ENCODE measurements at regions not wholly inside any gene's neighbourhood (a gene's known extent, or its start where the extent isn't known, plus 50 kb on each side); places are given as distances from the start of the nearest gene placed in this dataset.

GRCh38 chr5:165423697-165424299 is 1918.4 kb downstream of the MAT2B start:
- H3K4me3 Mint-ChIP-seq: no peak overlapping the region
- ATAC-seq (no peak), DNase-seq (no peak)
- H3K9me3 Mint-ChIP-seq: peaks cover 0 to 17% (median 4%) of the 10 kb centered on the region in 9 donors
- no peak overlapping the region for H3K27ac Mint-ChIP-seq
- H3K4me1 Mint-ChIP-seq: no peaks in the 10 kb centered on the region
- POLR2A ChIA-PET: no interaction called here
- H3K36me3 Mint-ChIP-seq: no peaks in the 10 kb centered on the region
- H3K27me3 Mint-ChIP-seq: no peaks in the 10 kb centered on the region

GRCh38 chr5:165425594-165425993 is 1920.2 kb downstream of the MAT2B start:
- Mint-ChIP-seq H3K9me3 (peaks cover 0 to 18% (median 2%) of the 10 kb centered on the region in 9 donors), H3K27me3 (no peaks in the 10 kb centered on the region), H3K4me1 (no peaks in the 10 kb centered on the region), H3K27ac (no peak overlapping the region), H3K36me3 (no peaks in the 10 kb centered on the region), H3K4me3 (no peak overlapping the region)
- ATAC-seq: no peak
- no peak for DNase-seq
- POLR2A ChIA-PET: no interaction called here

GRCh38 chr5:165448753-165449152 is 1943.3 kb downstream of the MAT2B start:
- POLR2A ChIA-PET: no interaction called here
- peaks cover 0 to 16% (median 6%) of the 10 kb centered on the region in 9 donors for H3K9me3 Mint-ChIP-seq
- H3K27ac Mint-ChIP-seq: no peak overlapping the region
- ATAC-seq: no peak
- H3K27me3 Mint-ChIP-seq: no peaks in the 10 kb centered on the region
- no peaks in the 10 kb centered on the region for H3K36me3 Mint-ChIP-seq
- H3K4me1 Mint-ChIP-seq: no peaks in the 10 kb centered on the region
- H3K4me3 Mint-ChIP-seq: no peak overlapping the region
- no peak for DNase-seq

GRCh38 chr5:165457859-165458481 is 1952.6 kb downstream of the MAT2B start:
- POLR2A ChIA-PET: no interaction called here
- ATAC-seq (no peak), DNase-seq (no peak)

DNA sequence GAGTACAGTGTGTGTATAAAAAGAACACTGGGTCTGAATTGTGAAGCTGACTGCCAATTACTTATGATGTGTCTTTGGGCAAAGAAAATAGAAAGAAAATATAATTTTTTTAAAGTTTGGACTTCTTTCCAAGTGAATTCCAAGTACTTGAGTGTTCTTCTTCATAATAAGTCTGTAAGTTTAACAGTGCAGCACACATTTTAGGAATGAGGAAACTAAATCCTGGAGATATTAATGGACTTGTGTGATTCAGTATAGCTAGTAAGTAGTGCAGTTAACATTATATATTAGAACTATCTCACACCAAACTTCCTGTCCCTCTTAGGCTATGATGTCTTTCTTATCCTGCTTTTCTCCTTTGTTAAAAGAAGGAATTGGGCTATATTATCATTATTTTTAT is 1953.8 kb downstream of the MAT2B start:
- H3K4me1 Mint-ChIP-seq: no peaks in the 10 kb centered on the region
- POLR2A ChIA-PET: no interaction called here
- peaks cover 0 to 11% (median 0%) of the 10 kb centered on the region in 9 donors for H3K9me3 Mint-ChIP-seq
- no peaks in the 10 kb centered on the region for H3K27me3 Mint-ChIP-seq
- H3K4me3 Mint-ChIP-seq: no peak overlapping the region
- no peaks in the 10 kb centered on the region for H3K36me3 Mint-ChIP-seq
- no peak for DNase-seq
- H3K27ac Mint-ChIP-seq: no peak overlapping the region
- no peak for ATAC-seq

More at GRCh38 chr5:165457859-165458481, 1952.6 kb downstream of the MAT2B start:
- no peaks in the 10 kb centered on the region for H3K27me3 Mint-ChIP-seq
- no peaks in the 10 kb centered on the region for H3K36me3 Mint-ChIP-seq
- H3K4me1 Mint-ChIP-seq: no peaks in the 10 kb centered on the region
- H3K9me3 Mint-ChIP-seq: peaks cover 0 to 11% (median 0%) of the 10 kb centered on the region in 9 donors
- H3K27ac Mint-ChIP-seq: no peak overlapping the region
- no peak overlapping the region for H3K4me3 Mint-ChIP-seq

DNA sequence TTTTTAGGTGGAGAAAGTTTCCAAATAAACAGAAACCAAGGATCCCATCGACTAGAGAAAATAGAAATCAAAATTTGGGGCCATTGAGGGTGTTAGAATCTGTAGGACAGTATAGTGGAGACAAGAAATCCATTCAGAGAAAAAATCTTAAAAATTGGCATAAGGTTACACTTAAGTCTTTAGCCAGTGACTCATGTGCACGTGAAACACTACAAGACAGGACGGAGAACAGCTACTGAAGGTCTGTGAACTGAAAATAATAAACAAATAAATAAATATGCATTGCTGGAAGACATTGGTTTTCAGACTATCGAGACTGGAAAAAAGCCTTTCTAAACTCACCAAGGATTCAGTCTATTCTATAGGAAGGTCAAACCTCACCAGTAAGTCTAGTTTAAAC is 1955.5 kb downstream of the MAT2B start:
- H3K27ac Mint-ChIP-seq: no peak overlapping the region
- peaks cover 0 to 14% (median 5%) of the 10 kb centered on the region in 9 donors for H3K9me3 Mint-ChIP-seq
- no peaks in the 10 kb centered on the region for H3K27me3 Mint-ChIP-seq

DNA sequence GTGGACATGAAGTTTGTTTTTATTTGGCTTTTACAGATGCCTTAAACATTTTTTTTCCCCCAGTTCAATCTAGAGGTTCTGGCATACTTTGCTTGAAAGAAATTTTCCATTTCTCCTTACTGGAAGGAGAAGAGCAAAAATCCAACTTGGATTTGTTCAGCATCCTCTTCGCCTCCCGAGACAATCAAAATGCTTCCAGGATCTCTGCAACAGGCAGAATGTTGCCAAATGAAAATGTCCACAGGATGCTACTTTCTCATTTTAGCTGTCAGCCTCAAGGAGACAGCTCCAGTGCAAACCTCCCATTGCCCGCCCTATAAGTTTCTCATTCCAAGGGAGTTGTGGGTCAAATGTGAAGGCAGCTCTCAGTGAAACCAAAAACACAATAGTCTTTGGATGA is 1972.1 kb downstream of the MAT2B start:
- no peaks in the 10 kb centered on the region for H3K4me1 Mint-ChIP-seq
- DNase-seq (no peak), ATAC-seq (no peak)
- H3K4me3 Mint-ChIP-seq: no peak overlapping the region
- H3K27me3 Mint-ChIP-seq: no peaks in the 10 kb centered on the region
- no peak overlapping the region for H3K27ac Mint-ChIP-seq
- H3K36me3 Mint-ChIP-seq: no peaks in the 10 kb centered on the region
- H3K9me3 Mint-ChIP-seq: peaks cover 0 to 11% (median 0%) of the 10 kb centered on the region in 9 donors
- POLR2A ChIA-PET: no interaction called here

More for the DNA sequence above, 1955.5 kb downstream of the MAT2B start:
- ATAC-seq (no peak), DNase-seq (no peak)
- no peak overlapping the region for H3K4me3 Mint-ChIP-seq
- no peaks in the 10 kb centered on the region for H3K4me1 Mint-ChIP-seq
- H3K36me3 Mint-ChIP-seq: no peaks in the 10 kb centered on the region
- POLR2A ChIA-PET: no interaction called here

DNA sequence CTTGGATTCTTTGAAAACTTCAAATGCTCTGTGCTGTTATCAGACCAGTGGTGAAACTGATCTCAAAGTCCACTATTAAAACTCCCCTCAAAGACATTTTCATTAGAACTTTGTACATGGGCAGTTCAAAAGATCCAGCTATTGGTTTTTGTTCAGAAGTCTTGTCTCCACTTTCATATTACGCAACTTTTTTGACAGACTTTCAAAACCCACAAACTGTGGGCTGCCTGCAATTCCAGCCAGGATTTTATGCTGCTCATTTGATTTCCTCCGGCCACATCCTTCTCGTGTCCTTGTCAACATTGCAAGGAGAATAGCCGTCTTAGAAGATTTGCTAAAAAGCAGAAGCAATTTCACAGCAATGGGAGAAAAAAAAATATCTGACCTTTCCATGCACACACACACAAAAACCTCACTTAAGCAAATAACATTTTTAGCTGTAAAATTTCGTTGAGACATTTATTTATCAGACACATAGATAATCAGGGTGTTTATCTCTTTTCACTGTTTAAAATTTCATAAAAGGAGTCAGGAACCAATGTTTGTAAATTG is 1990.5 kb downstream of the MAT2B start:
- DNase-seq (no peak), ATAC-seq (no peak)
- peaks cover 0 to 14% (median 5%) of the 10 kb centered on the region in 9 donors for H3K9me3 Mint-ChIP-seq
- no peak overlapping the region for H3K27ac Mint-ChIP-seq
- no peak overlapping the region for H3K4me3 Mint-ChIP-seq
- no peaks in the 10 kb centered on the region for H3K4me1 Mint-ChIP-seq
- POLR2A ChIA-PET: no interaction called here
- H3K27me3 Mint-ChIP-seq: no peaks in the 10 kb centered on the region
- no peaks in the 10 kb centered on the region for H3K36me3 Mint-ChIP-seq

GRCh38 chr5:165497707-165498106 is 1992.3 kb downstream of the MAT2B start:
- no peaks in the 10 kb centered on the region for H3K4me1 Mint-ChIP-seq
- POLR2A ChIA-PET: no interaction called here
- no peaks in the 10 kb centered on the region for H3K36me3 Mint-ChIP-seq
- no peak overlapping the region for H3K27ac Mint-ChIP-seq
- peaks cover 0 to 14% (median 2%) of the 10 kb centered on the region in 9 donors for H3K9me3 Mint-ChIP-seq
- H3K27me3 Mint-ChIP-seq: no peaks in the 10 kb centered on the region
- DNase-seq (no peak), ATAC-seq (no peak)
- no peak overlapping the region for H3K4me3 Mint-ChIP-seq

DNA sequence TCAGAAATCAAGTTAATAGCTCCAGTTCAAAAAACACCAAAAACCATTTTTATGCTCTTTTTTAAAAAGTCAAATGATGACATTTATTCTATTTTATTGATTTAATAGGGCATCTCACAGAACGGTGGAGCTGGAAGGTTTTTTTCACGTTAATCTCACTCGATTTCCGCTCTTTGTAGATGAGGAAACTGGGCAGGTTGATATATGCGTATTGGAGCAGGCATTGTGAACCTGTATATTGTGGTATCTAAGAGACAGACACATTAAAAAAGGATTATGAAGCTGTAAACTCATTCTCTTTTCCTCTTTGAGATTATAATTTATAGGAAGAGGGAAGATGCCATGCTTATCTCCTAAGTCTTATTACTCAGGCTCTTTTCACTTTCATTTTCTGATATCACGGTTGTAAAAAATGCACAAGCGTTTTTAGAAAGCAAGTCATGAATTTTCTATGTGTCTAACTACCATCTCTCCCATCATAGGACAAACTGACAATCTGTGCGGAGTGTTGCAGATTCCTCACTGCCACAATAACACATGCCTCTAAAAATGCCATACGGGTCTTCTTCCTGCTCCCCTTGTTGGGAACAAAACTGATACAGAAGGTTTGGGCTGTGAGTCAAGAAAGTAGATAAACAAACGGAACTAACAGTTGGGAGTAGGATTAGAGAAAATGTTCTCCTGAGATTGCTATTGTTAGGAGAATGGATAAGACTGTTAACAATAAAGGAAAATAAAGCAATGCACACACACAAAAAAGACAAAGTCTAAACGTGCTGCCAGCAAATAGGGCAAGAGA is 1997.7 kb downstream of the MAT2B start:
- ATAC-seq: no peak

GRCh38 chr5:165504674-165505073 is 1999.3 kb downstream of the MAT2B start:
- ATAC-seq (no peak), DNase-seq (no peak)
- H3K27ac Mint-ChIP-seq: no peak overlapping the region
- peaks cover 2 to 28% (median 9%) of the 10 kb centered on the region in 9 donors for H3K9me3 Mint-ChIP-seq
- H3K27me3 Mint-ChIP-seq: no peaks in the 10 kb centered on the region
- no peak overlapping the region for H3K4me3 Mint-ChIP-seq
- no peaks in the 10 kb centered on the region for H3K4me1 Mint-ChIP-seq
- no peaks in the 10 kb centered on the region for H3K36me3 Mint-ChIP-seq
- POLR2A ChIA-PET: no interaction called here

More for the DNA sequence above, 1997.7 kb downstream of the MAT2B start:
- Mint-ChIP-seq H3K4me3 (no peak overlapping the region), H3K27ac (no peak overlapping the region), H3K4me1 (no peaks in the 10 kb centered on the region), H3K36me3 (no peaks in the 10 kb centered on the region), H3K27me3 (no peaks in the 10 kb centered on the region), H3K9me3 (peaks cover 0 to 19% (median 3%) of the 10 kb centered on the region in 9 donors)
- DNase-seq: no peak
- POLR2A ChIA-PET: no interaction called here

DNA sequence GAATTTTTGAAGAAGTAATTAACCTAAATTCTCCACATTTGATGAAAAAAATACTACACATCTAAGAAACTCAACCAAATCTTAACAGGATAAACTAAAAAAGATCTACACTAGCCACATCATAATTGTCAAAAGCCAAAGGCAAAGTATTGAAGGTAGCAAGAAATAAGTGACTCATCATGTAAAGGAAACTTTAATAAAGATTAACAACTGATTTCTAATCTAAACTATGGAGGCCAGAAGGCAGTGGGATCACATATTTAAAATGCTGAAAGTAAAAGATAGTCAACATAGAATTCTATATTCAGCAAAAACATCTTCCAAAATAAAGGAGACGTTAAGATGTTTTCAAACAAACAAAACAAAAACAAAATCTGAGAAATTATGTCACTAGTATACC is 2002.9 kb downstream of the MAT2B start:
- no peaks in the 10 kb centered on the region for H3K27me3 Mint-ChIP-seq
- no peaks in the 10 kb centered on the region for H3K4me1 Mint-ChIP-seq
- H3K4me3 Mint-ChIP-seq: no peak overlapping the region
- no peak for ATAC-seq
- no peaks in the 10 kb centered on the region for H3K36me3 Mint-ChIP-seq
- no peak for DNase-seq
- no peak overlapping the region for H3K27ac Mint-ChIP-seq
- peaks cover 2 to 23% (median 13%) of the 10 kb centered on the region in 9 donors for H3K9me3 Mint-ChIP-seq
- POLR2A ChIA-PET: no interaction called here

- POLR2A ChIA-PET: no interaction called here
- Mint-ChIP-seq H3K9me3 (peaks cover 2 to 23% (median 13%) of the 10 kb centered on the region in 9 donors), H3K4me1 (no peaks in the 10 kb centered on the region), H3K4me3 (no peak overlapping the region), H3K27ac (no peak overlapping the region), H3K36me3 (no peaks in the 10 kb centered on the region), H3K27me3 (no peaks in the 10 kb centered on the region)
- DNase-seq (no peak), ATAC-seq (no peak)
These were observed 2003.4 kb downstream of the MAT2B start for GRCh38 chr5:165508861-165509260.
